ENCODE measurements at regions not wholly inside any gene's neighbourhood (a gene's known extent, or its start where the extent isn't known, plus 50 kb on each side); places are given as distances from the start of the nearest gene placed in this dataset.

DNA sequence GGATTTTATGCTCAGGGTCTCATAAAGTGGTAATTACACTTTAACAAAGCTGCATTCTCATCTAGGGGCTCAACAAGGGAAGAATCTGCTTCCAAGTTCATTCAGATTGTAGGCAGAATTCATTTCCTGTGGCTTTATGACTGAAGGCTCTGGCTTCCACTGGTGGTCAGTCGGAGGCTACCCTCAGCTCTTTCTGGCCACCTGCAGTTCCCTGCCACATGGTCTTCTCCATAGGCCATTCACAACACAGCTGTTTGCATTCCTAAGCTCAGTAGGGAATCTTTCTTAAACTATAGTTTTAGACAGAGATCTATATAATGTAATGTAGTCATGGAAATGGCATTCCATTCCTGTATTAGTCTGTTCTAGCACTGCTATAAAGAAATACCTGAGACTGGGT lies 973.0 kb upstream of the SLIT2 start:
- TF ChIP-seq, protein P1, sequence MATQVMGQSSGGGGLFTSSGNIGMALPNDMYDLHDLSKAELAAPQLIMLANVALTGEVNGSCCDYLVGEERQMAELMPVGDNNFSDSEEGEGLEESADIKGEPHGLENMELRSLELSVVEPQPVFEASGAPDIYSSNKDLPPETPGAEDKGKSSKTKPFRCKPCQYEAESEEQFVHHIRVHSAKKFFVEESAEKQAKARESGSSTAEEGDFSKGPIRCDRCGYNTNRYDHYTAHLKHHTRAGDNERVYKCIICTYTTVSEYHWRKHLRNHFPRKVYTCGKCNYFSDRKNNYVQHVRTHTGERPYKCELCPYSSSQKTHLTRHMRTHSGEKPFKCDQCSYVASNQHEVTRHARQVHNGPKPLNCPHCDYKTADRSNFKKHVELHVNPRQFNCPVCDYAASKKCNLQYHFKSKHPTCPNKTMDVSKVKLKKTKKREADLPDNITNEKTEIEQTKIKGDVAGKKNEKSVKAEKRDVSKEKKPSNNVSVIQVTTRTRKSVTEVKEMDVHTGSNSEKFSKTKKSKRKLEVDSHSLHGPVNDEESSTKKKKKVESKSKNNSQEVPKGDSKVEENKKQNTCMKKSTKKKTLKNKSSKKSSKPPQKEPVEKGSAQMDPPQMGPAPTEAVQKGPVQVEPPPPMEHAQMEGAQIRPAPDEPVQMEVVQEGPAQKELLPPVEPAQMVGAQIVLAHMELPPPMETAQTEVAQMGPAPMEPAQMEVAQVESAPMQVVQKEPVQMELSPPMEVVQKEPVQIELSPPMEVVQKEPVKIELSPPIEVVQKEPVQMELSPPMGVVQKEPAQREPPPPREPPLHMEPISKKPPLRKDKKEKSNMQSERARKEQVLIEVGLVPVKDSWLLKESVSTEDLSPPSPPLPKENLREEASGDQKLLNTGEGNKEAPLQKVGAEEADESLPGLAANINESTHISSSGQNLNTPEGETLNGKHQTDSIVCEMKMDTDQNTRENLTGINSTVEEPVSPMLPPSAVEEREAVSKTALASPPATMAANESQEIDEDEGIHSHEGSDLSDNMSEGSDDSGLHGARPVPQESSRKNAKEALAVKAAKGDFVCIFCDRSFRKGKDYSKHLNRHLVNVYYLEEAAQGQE (IDR thresholded peaks at IDR 0.05; ENCODE audit: insufficient read depth in 1 of 2, low read depth in 2 of 2, low read length in 2 of 2) = no peak
- TF ChIP-seq POLR2AphosphoS5 (IDR thresholded peaks at IDR 0.05; ENCODE audit: low read depth, low read length) = no peak
- TF ChIP-seq FOXP2 (optimal IDR thresholded peaks at IDR 0.05; ENCODE audit: borderline replicate concordance, extremely low read depth, extremely low read length, insufficient read depth) = no peak
- TF ChIP-seq TAF1 (IDR thresholded peaks at IDR 0.05; ENCODE audit: borderline replicate concordance, insufficient read depth, low read length) = no peak
- no peak for TF ChIP-seq SIN3A (IDR thresholded peaks at IDR 0.05; ENCODE audit: borderline replicate concordance, insufficient read depth, low read length)

DNA sequence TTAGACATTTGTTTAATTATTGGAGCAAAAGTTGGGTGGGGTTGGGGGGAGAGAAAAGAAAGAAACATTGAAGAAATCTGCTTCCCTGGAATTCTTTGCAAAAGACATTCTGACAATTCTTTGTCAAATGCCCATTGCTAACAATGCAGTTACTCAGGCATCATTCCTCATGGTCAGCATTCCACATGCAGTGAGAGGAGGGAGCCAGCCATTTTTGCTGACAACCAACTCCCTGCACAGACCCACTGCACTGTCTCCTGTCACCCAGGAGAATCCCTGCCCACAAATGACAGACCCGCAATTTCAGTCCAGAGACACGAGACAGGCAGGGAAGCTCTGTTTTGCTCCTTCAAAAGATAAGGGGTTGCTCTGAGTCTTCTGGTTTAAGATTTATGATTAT lies 985.1 kb upstream of the SLIT2 start:
- TF ChIP-seq TAF1 (IDR thresholded peaks at IDR 0.05; ENCODE audit: borderline replicate concordance, insufficient read depth, low read length) (no peak), FOXP2 (optimal IDR thresholded peaks at IDR 0.05; ENCODE audit: borderline replicate concordance, extremely low read depth, extremely low read length, insufficient read depth) (no peak), POLR2AphosphoS5 (IDR thresholded peaks at IDR 0.05; ENCODE audit: low read depth, low read length) (no peak), SIN3A (IDR thresholded peaks at IDR 0.05; ENCODE audit: borderline replicate concordance, insufficient read depth, low read length) (no peak)
- TF ChIP-seq, protein P1 (IDR thresholded peaks at IDR 0.05; ENCODE audit: insufficient read depth in 1 of 2, low read depth in 2 of 2, low read length in 2 of 2) = no peak

DNA sequence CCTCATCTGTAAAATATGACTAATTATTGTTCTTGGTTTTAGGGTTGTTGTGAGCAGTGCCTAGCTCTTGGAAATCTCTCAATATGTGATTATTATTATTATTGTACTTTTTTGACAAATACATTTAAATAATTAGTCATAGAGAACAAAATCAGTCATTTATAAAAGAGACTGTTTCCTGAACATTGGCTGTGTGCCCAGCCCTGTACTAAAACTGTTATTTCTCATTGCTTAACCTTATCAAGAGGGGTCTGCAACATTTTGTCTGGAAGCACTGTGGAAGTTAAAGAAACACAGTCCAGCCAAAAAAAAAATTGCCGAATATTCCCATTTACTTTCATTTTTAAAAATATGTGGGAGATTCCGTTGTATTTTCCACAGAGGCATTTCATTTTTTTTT lies 989.2 kb upstream of the SLIT2 start:
- TF ChIP-seq, protein P1 (IDR thresholded peaks at IDR 0.05; ENCODE audit: insufficient read depth in 1 of 2, low read depth in 2 of 2, low read length in 2 of 2) = no peak
- TF ChIP-seq SIN3A (IDR thresholded peaks at IDR 0.05; ENCODE audit: borderline replicate concordance, insufficient read depth, low read length) (no peak), TAF1 (IDR thresholded peaks at IDR 0.05; ENCODE audit: borderline replicate concordance, insufficient read depth, low read length) (no peak), POLR2AphosphoS5 (IDR thresholded peaks at IDR 0.05; ENCODE audit: low read depth, low read length) (no peak), FOXP2 (optimal IDR thresholded peaks at IDR 0.05; ENCODE audit: borderline replicate concordance, extremely low read depth, extremely low read length, insufficient read depth) (no peak)

DNA sequence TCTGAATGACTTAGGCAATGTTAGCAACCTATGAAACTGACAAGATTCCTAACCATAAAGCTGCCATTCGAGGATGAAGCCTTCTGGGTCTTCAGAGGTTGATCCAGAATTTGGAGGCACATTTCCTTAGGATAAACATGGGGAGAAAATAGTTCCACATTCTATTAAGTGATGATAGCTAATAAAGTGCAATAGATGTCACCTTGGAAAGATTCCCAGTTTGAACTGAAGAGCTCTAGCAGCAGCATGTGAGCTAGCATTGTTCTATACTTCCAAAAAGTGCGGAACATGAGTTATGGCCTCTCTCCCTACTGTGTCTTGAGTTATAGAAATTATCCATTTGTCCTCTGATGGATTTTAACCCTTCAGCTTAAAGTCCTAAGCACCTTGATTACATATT lies 991.4 kb upstream of the SLIT2 start:
- TF ChIP-seq FOXP2 (optimal IDR thresholded peaks at IDR 0.05; ENCODE audit: borderline replicate concordance, extremely low read depth, extremely low read length, insufficient read depth) (no peak), SIN3A (IDR thresholded peaks at IDR 0.05; ENCODE audit: borderline replicate concordance, insufficient read depth, low read length) (no peak), POLR2AphosphoS5 (IDR thresholded peaks at IDR 0.05; ENCODE audit: low read depth, low read length) (no peak), TAF1 (IDR thresholded peaks at IDR 0.05; ENCODE audit: borderline replicate concordance, insufficient read depth, low read length) (no peak)
- TF ChIP-seq, protein P1 (IDR thresholded peaks at IDR 0.05; ENCODE audit: insufficient read depth in 1 of 2, low read depth in 2 of 2, low read length in 2 of 2) = no peak

DNA sequence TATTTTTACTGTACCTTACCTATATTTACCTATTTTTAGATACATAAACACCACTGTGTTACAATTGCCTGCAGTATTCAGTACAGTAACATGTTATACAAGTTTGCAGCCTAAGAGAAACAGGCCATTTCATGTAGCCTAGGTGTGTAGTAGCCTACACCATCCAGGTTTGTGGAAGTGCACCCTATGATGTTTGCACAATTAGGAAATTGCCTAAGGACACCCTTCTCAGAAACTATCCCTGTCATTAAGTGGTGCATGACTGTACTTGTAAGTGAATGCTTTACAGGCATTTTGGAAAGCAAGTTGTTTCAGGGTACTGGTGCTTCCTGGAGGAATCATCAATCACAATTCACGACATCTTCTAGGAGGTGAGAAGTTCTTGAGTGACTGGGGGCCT lies 991.8 kb upstream of the SLIT2 start:
- TF ChIP-seq, protein P1 (IDR thresholded peaks at IDR 0.05; ENCODE audit: insufficient read depth in 1 of 2, low read depth in 2 of 2, low read length in 2 of 2) = no peak
- no peak for TF ChIP-seq FOXP2 (optimal IDR thresholded peaks at IDR 0.05; ENCODE audit: borderline replicate concordance, extremely low read depth, extremely low read length, insufficient read depth)
- TF ChIP-seq POLR2AphosphoS5 (IDR thresholded peaks at IDR 0.05; ENCODE audit: low read depth, low read length) = no peak
- TF ChIP-seq TAF1 (IDR thresholded peaks at IDR 0.05; ENCODE audit: borderline replicate concordance, insufficient read depth, low read length) = no peak
- TF ChIP-seq SIN3A (IDR thresholded peaks at IDR 0.05; ENCODE audit: borderline replicate concordance, insufficient read depth, low read length) = no peak

Data from PFSK-1 (cell line).